ENCODE measurements at regions not wholly inside any gene's neighbourhood (a gene's known extent, or its start where the extent isn't known, plus 50 kb on each side); places are given as distances from the start of the nearest gene placed in this dataset.

GRCh38 chr6:14721103-14721758 is 524.6 kb upstream of the JARID2 start:
- Histone ChIP-seq H2BK15ac (ENCODE audit: low read depth, low read length) (no peak overlapping the region), H3K4me2 (ENCODE audit: insufficient read depth, insufficient read length, low read length) (no peak overlapping the region), H3K56ac (ENCODE audit: insufficient read length, low read depth, low read length) (no peak overlapping the region), H3K23me2 (ENCODE audit: insufficient read length, low read depth, low read length, poor library complexity, severe bottlenecking) (no peaks in the 10 kb centered on the region), H4K8ac (replicated peaks; ENCODE audit: insufficient read length, low read depth, low read length) (no peak overlapping the region), H3K79me1 (ENCODE audit: insufficient read depth, low read depth, low read length, poor library complexity, severe bottlenecking) (no peaks in the 10 kb centered on the region), H4K5ac (ENCODE audit: insufficient read length, low read depth, low read length) (no peak overlapping the region), H3T11ph (ENCODE audit: low read length) (no peak overlapping the region), H2BK12ac (ENCODE audit: insufficient read length, low read depth, low read length) (no peak overlapping the region), H3K14ac (ENCODE audit: insufficient read depth, low read length) (no peak overlapping the region), H2BK20ac (ENCODE audit: low read depth, low read length, poor library complexity, severe bottlenecking) (no peak overlapping the region), H3K79me2 (ENCODE audit: insufficient read depth, low read length) (no peaks in the 10 kb centered on the region), H2BK120ac (ENCODE audit: low read depth, low read length, poor library complexity, severe bottlenecking) (peak overlapping the region; percentile 23), H4K20me1 (ENCODE audit: control insufficient read depth, insufficient read depth, insufficient read length) (no peaks in the 10 kb centered on the region), H3K4me1 (ENCODE audit: insufficient read depth, low read length) (peaks cover 3% of the 10 kb centered on the region; the same call in 1 of the 2 replicates), H3K18ac (ENCODE audit: insufficient read length, low read depth, low read length) (no peak overlapping the region), H3K9me3 (ENCODE audit: control insufficient read depth, low read depth, low read length) (no peaks in the 10 kb centered on the region), H2AFZ (ENCODE audit: low read length) (no peak overlapping the region), H2AK5ac (ENCODE audit: insufficient read length, low read length) (no peak overlapping the region), H3K4ac (ENCODE audit: low read depth, low read length) (no peak overlapping the region), H3K23ac (ENCODE audit: insufficient read length, low read depth, low read length) (no peak overlapping the region), H2BK5ac (ENCODE audit: insufficient read length, low read length) (no peak overlapping the region), H3K27me3 (ENCODE audit: insufficient read depth, low read length) (no peaks in the 10 kb centered on the region), H4K91ac (ENCODE audit: insufficient read length, low read depth, low read length) (no peak overlapping the region), H3K27ac (ENCODE audit: insufficient read length, low read depth, low read length) (no peak overlapping the region), H3K9ac (ENCODE audit: extremely low read depth, insufficient read length, low read length) (no peak overlapping the region)
- TF ChIP-seq CTCF (conservative IDR thresholded peaks at IDR 0.05), result no peak
- Mint-ChIP-seq H3K4me3 (no peak overlapping the region), H3K27ac (no peak overlapping the region), H3K36me3 (ENCODE audit: insufficient read depth in 1 of 3, low read depth in 3 of 3) (no peaks in the 10 kb centered on the region; a peak in 1 of 7 replicates), H3K27me3 (ENCODE audit: low read depth) (peaks cover 2% of the 10 kb centered on the region; the same call in 1 of the 2 replicates), H3K4me1 (peaks cover 5 to 15% of the 10 kb centered on the region in 2 experiments), H3K9me3 (no peaks in the 10 kb centered on the region; a peak in 1 of 5 replicates)
- no peak for DNase-seq
- WGBS (ENCODE audit: extremely low coverage, insufficient read length, low lambda C conversion rate), result no CpG with 5 or more reads among the region's 9 CpGs
